PFSK-1 (cell line): ENCODE measurements at regions not wholly inside any gene's neighbourhood (a gene's known extent, or its start where the extent isn't known, plus 50 kb on each side); places are given as distances from the start of the nearest gene placed in this dataset.

Source experiments
- FOXP2 ChIP-seq: optimal IDR thresholded peaks from 2 replicates; pipeline ENCODE3; 2011; ENCODE audit warnings: borderline replicate concordance, control low read depth, inconsistent platforms; ENCODE audit not compliant: insufficient read depth; ENCODE audit errors: extremely low read length, extremely low read depth
- POLR2AphosphoS5 ChIP-seq: IDR thresholded peaks from 2 replicates; pipeline ENCODE4 v1.6.1; 2012; ENCODE audit warnings: low read depth, mild to moderate bottlenecking, control low read depth, low read length, moderate library complexity
- SIN3A ChIP-seq: IDR thresholded peaks from 2 replicates; pipeline ENCODE4 v1.6.1; 2012; ENCODE audit warnings: mild to moderate bottlenecking, low read length, moderate library complexity, borderline replicate concordance; ENCODE audit not compliant: insufficient read depth
- TAF1 ChIP-seq: IDR thresholded peaks from 2 replicates; pipeline ENCODE4 v1.6.1; 2012; ENCODE audit warnings: low read length, control low read depth, borderline replicate concordance; ENCODE audit not compliant: insufficient read depth
- TF ChIP-seq, protein P1 (sequence below), 2 experiments: IDR thresholded peaks; 2 replicates each; pipeline versions ENCODE4 v1.6.1 to v1.8.0; 2011 to 2012; ENCODE audit warnings: low read depth in 2 of 2, low read length in 2 of 2, control low read depth in 1 of 2, inconsistent platforms in 1 of 2, mild to moderate bottlenecking in 1 of 2, moderate library complexity in 1 of 2; ENCODE audit not compliant: insufficient read depth in 1 of 2

DNA sequence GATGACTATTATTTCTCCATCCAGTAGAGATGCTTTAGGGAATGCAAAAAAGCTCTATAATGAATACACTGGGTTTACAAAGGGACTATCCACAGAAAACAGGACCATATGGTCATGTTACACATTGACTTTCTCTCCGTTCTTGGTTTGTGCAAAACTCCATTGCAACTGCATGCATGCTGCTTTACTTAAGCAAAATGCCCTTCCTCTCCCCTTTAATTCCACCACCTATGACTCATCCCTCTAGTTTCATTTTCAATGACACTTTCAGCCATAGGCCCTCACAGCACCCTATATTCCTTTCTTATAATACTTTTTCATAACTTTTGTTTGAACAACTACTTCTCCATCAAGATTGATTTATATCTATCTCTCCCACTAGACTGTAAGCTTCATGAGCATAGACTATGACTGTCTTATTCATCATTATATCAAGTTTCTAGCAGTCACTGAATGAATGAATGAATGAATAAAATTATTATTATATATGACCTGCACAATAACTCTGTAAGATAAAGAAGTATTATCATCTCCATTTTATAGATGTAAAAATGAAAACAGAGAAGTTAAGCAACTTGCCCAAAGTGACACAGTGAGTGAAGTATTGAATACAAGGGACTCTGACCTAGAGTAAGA is 248.9 kb downstream of the PLPP3 start:
- TF ChIP-seq POLR2AphosphoS5 (no peak), SIN3A (no peak), TAF1 (no peak), FOXP2 (no peak)
- TF ChIP-seq, protein P1, sequence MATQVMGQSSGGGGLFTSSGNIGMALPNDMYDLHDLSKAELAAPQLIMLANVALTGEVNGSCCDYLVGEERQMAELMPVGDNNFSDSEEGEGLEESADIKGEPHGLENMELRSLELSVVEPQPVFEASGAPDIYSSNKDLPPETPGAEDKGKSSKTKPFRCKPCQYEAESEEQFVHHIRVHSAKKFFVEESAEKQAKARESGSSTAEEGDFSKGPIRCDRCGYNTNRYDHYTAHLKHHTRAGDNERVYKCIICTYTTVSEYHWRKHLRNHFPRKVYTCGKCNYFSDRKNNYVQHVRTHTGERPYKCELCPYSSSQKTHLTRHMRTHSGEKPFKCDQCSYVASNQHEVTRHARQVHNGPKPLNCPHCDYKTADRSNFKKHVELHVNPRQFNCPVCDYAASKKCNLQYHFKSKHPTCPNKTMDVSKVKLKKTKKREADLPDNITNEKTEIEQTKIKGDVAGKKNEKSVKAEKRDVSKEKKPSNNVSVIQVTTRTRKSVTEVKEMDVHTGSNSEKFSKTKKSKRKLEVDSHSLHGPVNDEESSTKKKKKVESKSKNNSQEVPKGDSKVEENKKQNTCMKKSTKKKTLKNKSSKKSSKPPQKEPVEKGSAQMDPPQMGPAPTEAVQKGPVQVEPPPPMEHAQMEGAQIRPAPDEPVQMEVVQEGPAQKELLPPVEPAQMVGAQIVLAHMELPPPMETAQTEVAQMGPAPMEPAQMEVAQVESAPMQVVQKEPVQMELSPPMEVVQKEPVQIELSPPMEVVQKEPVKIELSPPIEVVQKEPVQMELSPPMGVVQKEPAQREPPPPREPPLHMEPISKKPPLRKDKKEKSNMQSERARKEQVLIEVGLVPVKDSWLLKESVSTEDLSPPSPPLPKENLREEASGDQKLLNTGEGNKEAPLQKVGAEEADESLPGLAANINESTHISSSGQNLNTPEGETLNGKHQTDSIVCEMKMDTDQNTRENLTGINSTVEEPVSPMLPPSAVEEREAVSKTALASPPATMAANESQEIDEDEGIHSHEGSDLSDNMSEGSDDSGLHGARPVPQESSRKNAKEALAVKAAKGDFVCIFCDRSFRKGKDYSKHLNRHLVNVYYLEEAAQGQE (IDR thresholded peaks at IDR 0.05; ENCODE audit: insufficient read depth in 1 of 2, low read depth in 2 of 2, low read length in 2 of 2) = no peak
